ENCODE measurements at regions not wholly inside any gene's neighbourhood (a gene's known extent, or its start where the extent isn't known, plus 50 kb on each side); places are given as distances from the start of the nearest gene placed in this dataset.

DNA sequence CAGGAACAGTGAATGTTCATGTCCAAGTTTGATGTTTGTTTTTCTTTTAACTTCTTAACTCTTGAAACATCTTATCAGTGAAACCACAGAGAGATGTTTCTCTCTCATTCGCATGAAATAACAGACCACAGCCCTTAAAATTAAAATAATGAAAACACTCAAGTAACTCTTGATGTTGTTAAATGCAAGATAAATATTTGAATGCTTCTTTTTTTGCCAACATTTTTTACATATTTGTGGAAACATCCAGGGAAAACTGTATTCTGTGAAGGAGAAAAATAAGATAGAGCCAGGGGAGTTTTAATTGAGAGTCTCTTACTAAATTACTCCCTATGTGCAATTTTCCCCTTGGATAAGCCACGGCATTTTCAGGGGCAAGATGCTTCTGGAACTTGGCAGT is 361.8 kb upstream of the MGMT start:
- no peak for DNase-seq

DNA sequence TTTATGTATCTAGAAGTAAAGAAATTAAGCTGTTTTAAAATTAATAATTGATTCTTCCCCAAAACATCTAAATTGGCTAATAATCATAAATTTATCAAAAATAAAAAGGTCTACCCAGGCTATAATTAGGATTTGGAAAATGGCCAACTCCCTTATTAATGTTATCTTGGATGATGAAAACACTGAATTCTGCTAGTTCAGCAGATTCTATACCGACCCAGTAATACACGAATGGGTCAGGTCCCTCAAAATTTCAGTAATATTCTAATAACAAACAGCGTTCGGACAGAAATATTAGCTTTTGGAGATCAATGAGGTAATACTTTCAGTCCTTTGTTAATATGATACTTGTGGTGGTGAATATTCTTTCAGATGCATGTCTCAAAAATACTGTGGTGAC is 360.7 kb upstream of the MGMT start:
- no peak for DNase-seq

DNA sequence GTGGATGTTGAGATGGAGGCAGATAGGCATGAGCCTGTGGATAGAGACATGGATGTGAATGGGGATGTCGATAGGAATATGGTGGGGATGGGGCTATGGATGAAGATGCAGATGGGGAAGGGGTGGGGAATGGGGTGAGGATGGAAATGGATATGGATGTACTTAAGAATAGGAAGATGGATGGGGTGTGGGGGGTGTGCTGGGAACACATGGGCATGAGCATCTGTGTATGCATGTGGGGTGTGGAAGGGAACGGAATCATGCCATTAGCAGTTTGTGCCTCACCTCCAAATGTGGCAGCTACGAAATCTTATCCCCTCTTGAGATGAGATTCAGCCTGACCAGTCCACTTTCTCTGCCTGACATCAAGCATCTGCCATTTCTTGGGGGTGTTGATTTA is 359.5 kb upstream of the MGMT start:
- no peak for DNase-seq

DNA sequence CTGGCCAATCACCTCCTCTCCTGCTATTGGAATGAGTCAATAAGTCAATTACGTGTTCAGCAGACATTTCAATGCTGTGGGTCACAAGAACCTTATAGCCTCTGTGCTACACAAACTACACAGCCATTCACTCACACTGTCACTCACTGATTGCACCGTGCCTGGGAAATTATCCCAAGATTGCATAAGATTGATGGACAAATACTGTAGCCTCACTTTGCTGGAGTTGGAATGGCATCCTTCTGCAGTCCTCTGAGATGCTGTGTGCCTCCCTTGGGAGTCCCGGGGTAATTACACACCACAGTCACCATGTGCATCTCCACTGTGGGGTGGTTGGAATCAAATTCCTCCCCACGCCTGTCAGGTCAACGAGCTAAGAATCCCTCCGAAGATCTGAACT is 358.7 kb upstream of the MGMT start:
- no peak for DNase-seq

DNA sequence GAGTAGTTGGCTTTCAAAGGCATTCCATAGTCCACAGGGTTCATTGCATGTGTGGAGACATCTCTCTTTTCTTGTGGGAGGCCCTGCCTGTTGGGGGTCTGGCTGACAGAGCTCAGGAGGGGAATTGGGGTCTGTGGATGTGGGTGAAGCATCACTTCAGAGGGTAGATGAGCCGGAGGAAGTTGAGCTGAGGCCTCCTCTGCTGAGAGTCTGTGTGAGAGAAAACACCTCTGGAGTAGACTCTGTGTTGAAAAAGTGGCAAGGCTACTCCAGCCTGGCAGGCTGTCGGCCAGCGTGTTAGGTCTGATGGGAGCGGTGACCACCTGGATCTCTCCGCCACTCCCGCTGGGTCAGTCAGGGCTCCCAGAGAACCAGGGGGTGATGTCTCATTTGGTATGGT is 358.0 kb upstream of the MGMT start:
- DNase-seq: no peak

DNA sequence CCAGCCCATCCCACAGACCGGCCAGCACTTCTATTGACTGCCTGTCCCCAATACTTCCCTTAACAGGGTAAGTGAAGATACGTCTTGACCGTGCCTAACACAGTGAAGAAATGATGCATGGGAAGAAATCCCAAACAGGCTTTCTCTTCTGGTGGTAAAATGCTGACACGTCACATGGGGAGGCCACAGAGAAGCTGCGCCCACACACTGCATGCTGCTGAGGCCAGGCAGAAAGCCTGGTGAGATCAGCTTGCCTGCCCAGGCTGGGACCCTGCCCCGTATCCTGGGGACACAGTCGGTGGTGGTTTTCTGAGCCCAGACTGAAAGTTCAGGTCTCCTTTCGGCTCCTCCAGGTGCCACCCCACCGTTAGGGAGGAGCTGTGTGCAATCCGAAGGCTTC is 356.3 kb upstream of the MGMT start:
- DNase-seq: no peak

DNA sequence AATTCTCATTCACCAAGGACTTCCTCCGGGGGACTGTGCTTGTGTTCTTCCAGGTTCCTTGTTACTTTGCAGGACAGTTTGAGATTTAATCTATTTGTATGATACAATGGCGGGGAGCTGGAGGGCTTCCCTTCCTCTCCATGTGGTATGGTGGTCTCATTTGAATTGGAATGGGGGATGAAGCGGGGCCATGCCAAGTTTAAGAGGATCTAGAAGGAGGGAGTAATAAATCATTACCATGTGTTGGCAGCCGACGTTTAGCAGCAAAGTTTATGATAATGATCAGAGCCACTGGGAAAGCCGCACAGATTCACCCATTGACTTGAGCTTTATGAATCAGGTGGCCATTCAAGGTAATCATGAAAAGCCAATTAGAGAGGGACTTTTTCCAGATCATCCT is 355.1 kb upstream of the MGMT start:
- DNase-seq: no peak

DNA sequence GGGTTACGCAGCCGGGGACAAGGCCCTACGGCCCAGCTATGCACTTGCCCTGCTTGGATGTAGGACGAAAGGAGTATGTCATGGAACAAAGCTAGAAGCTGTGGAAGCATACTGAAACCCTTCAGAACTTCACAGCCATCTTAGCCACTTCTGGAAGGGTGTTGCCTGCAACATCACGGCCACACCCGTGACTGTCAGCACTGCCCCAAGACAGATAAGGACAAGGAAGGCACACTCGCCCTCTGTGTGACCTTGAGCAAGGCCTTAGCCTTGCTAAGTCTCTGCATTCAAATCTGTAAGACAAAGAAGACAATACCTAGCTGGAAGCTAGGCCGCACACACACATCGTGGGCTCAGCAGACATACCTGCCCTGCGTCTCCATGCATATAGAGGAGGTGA is 352.5 kb upstream of the MGMT start:
- DNase-seq: no peak

DNA sequence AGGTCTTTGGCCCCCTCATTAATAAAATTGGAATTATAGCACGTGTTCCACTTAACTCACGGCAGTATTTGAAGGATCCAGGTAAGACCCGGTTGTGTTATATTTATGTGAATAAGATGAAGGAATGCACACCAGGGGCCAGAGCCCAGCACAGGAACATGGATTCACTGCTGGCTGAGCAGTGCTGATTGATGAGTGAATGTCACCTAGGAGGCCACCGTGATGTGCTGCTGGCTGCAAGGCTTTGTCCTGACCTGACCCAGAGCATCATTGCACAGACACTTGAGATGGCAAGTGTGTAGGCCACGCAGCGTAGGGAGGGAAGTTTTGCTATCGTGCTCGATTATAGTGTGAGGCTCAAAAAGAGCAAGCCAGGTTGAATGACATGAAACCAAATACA is 350.7 kb upstream of the MGMT start:
- no peak for DNase-seq

DNA sequence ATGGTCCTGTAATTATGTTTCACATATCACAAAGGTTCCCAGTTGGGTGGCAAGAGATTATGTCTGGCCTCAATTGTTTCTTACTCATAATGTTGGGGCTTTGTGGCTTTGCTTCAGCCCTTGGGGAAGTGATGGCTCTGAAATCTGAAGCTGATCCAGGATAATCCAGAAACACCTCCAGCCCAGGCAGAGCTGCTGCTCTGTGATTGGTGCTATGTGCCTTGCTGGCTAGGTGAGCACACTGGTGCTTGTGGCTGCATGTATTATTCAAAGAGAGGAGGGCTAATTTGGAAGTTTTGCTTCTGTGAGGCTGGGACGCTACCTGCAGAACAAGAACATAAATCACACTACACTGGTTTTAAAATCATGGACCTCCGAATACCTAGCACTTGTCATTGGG is 346.6 kb upstream of the MGMT start:
- no peak for DNase-seq

DNA sequence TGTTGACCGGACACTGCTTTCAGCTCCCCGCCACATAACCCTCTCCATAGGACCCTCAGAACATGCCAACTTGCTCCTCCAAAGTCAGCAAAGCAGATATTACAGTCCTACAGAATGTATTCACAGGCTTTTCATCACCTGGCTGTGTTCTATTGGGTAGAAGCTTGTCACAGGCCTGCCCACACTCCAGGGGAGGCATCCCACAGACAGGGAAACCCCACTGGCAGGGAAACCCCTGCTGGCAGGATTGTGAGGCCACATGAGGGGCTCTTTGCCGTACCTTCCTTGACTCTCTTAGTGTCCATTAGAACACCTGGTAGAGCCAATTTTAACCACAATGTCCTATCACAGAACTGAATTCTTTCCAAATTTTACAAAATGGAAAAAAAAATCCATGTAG is 344.2 kb upstream of the MGMT start:
- DNase-seq: no peak

DNA sequence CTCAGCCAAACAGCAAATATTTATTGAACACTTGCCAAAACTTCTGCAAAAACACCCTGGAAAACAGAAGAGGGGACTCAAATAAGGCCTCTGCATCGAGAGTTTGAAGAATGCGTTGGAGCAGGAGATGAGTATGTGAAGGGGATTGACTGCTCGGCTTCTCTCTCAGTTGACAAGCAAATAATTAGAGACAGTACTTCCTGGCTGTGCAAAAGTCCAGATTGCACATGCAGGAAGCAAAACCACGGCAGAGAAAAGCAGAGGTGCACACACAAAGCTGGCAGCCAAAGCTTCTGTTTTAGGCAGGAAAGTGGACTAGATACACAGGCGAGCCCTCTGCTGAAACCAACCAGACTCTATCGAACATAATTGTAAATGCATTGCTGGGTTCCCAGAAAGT is 343.6 kb upstream of the MGMT start:
- DNase-seq: no peak

DNA sequence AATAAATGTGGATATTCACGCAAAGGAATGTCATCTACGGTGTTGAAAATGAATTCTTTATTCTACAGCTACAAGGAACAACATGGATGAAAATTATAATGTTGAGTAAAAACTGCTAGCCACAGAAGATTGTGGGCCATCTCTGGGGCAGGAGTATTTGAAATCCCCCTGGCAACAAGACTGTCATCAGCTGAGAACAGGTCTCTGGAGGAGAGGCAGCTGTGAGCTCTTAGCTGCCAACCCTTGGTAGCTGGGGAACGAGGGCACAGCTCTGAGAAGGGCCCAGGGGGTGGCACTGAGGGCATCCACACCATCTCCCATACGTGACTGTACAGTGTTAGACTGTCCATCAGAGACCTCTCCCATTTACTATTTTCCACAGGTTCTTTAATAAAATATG is 340.1 kb upstream of the MGMT start:
- no peak for DNase-seq

DNA sequence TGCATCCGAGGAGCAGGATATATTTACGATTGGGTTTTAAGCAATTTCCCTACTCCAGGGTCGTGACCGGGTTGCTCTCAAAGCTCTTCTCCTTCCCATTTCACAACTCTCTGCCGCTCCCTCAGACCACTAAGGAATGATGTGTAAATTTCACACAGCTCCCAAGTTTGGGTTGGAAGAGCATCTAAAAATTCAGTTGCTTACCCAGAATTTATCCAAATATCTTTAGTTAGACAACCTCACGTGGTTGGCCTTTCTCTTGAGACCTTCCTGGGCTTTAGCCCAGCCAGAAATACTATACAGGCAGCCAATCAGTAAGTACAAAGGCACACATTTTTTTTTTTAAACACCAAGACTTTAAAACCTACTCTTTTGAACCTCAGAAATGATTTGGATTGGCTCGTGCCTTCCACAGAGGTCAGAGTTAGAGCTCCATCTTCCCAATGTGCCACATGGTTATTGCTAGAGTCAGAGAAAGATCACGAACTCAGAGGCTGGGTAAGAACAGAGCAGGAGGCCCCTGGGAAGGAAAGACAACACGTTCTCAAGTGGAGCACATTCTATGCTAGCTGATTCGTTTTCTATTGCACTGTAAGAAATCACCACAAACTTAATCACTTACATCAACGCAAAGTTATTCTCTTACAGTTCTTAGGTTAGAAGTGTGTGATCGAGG is 335.4 kb upstream of the MGMT start:
- DNase-seq: no peak

DNA sequence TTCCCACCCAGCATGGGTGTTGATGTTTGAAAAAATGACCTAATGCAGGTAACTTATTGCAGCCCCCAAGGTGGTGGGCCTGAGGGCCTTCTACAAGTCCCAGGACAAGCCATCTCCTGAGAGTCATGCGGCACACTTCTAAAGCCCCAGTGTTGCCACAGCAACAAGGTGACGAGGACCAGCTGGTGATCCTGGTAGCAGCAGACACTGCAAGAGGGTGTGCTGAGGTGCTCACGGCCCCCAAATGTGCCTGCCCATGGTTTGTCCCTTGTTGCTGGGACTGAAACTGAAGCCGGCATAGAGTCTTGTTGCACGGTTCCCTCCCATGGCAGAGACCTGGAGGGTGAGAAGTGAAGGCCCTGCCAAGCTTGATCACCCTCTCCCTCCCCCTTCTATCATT is 333.2 kb upstream of the MGMT start:
- DNase-seq: no peak

DNA sequence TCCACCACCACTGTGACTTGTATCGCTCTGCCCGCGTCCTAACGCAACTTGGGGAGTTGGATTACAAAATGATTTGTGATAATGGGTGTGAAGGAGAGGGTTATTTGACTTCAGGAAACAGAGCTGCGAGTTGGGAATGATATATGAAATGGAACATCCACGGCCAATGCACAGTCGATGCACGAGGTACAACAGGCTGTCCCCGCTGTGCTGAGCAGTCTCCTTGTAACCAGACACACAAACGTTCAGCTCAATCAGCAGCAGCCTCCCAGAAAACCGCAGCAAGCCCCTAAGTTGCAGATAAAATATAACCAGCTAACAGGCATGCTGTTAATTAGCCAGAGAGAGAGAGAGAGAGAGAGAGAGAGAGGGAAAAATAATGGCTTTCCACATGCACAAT is 332.7 kb upstream of the MGMT start:
- DNase-seq: no peak

DNA sequence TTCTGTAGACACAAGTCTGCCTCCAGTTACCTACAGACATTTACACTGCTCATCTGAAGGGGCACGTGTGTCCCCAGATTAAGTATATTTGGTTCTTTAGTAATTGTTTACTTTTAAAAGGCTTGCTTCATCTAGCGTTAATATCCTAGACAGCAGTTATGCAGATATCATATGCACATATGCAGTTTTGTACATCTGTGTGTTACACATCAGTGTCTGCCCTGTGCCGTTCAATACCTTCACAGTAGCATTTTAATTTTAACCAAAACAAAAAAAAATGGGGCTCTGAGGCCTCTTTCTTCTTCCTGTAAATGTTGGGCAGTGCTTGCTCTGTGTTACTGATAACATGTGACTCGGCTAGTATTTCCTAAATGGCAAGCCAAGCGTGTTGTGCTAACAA is 331.4 kb upstream of the MGMT start:
- DNase-seq: no peak

DNA sequence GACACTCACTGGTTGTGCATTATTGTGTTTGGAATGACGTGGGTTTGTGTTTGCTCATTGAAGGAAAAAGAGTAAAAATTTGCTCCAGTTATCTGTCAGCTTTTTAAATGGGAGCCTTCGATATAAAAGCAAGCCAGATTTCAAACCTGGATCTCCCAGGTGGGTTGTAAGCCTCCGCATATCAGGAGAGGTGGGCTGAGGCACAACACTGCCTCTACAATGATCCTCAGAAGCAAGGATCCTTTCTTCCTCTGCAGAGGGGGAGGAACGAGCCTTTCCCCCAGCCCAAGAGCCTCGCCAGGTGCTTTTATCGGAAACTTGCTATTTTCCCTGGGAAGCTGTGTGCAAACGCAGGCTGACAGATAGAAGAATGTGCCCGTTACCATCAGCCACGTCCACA is 331.0 kb upstream of the MGMT start:
- no peak for DNase-seq

DNA sequence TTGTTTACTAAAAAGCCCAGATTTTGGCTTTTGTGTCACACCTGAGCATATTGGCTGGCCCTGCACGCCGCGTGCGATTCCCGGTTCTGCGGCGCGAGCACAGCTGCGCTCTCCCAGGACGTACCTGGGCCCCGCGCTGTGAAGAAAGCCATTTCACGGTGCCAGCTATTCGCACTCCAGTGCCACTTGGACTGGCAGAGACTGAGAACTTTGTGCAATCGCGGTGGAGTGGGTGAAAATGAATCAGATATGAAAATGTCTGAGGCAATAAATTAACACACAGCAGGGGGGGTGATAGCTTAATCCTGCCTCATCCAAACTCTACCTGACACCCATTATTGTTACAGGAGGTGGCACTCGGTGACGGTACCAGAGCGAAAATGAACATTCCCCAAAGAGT is 330.1 kb upstream of the MGMT start:
- DNase-seq: no peak

DNA sequence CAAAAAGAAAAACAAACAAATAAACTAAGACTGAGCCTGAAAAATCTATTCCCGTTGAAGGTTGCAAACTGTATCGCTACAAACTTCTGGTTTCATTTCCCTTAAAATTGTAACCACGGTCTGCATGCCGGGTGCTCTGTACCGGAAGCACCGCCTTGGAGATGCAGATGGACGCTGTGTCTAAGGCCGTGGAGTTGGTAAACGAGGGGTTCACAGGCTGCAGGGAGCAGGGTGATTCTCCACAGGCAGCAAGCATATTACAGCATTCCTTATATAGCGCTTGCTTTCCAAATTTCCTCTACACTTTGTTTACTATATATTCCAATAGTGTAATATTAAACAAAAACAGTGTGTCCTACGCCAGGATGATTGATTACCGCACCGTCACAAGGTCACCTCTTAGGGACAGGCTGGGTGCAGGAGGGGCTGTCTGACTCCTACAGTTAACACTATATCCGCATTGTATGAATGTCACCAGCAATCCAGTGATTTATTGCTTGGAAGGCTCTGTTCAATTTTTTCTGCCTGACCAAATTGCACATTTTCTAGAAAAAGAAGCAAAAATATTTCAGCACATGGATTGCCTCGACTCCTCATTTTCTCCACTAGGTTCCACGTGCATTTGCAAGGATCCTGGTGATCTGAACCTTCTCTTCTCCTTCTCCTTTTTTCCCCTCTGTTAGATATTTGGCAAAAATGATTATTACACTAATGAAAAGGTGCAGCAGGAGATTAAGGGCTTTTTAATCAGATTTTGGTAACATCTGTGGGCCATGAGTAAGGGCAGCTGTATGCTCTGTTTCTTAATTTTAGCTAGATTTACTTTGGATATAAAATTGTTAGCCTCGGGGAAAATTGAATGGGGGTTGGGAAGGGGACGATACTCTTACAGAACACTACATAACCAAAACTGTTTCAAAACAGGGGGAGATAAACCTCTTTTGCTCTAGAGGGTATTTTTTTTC is 325.8 kb upstream of the MGMT start:
- DNase-seq: no peak

DNA sequence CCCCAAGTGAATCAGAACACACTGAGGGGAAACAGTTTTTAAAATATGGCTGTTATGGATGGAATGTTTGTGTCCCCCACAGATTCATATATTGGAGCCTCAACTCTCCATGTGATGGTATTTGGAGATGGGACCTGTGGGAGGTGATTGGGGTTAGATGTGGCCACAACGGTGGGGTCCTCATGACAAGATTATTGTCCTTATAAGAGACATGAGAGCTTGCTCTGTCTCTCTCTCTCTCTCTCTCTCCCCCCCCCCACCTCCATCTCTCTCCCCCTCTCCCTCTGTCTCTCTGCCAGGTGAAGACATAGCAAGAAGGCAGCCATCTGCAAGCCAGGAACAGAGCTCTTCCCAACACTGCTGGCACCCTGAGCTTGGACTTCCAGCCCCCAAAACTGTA is 315.8 kb upstream of the MGMT start:
- no peak for DNase-seq

DNA sequence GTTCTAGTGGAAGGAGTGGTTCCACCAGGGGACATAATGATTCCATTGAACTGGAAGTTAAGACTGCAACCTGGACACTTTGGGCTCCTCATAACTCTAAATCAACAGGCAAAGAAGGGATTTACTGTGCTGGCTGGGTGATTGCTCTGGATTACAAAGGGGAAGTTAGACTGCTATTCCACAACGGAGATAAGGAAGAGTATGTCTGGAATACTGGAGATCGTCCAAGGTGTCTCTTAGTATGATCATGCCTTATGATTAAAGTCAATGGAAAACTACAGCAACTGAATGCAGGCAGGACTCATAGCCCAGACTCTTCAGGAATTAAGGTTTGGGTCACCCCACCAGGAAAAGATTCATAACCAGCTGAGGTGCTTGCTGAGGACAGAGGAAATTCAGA is 310.6 kb upstream of the MGMT start:
- DNase-seq: no peak

DNA sequence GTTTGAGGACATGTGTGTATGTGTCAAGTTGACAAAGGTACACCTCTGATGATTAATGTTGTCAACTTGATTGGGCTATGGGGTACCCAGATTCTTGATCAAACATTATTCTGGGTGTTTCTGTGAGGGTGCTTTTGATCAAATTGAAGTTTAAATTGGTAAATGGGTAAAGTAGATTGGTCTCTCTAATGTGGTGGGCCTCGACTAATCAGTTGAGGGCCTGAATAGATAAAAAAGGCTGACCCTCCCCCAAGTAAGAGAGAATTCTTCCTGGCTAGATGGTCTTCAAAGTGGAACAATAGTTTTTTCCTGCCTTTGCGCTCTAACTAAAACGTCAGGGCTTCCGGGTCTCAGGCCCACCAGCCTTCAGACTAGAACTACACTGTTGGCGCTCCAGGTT is 309.9 kb upstream of the MGMT start:
- no peak for DNase-seq

DNA sequence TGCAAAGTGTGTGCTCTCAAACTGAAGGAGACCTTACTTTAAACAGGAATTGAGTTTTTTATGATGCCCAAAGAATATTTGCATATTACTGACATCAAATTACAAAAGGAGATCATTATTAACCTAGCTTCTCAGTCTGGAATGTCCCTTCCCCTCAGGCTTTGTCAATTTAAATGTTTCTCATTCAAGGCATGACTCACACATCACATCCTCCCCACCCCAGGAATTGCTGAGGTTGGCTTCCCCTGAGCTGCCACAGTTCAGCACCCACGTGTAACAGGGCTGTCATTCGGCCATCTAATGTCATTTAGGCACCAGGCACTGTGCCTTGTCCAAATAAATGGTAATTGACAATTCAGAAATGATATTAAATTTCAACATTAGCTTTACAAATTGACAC is 305.9 kb upstream of the MGMT start:
- DNase-seq: no peak

DNA sequence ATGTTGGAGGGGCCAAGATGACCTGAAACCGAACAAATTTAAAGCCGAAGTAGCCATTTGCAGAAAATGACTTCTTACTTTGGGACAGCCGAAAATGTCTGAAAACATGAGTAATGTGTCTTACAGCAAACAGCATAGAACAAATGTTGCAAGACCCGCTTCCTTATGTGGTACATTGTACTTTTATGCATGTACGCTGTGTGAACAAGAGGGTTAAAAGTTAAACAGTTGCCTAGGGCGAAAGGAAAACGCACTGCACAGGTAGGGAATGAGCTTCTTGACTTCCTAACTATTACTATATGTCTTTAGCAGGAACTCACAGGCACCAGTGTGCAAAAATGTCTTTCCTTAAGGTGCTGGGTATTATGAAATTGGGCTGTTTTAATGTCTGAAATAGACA is 303.5 kb upstream of the MGMT start:
- DNase-seq: no peak

Measured in DMS79 (cell line).